Right renal pelvis (tissue), 4 donors: ENCODE measurements at regions not wholly inside any gene's neighbourhood (a gene's known extent, or its start where the extent isn't known, plus 50 kb on each side); places are given as distances from the start of the nearest gene placed in this dataset.

Experiments used
- DNase-seq, 4 donors: peaks; one replicate each; pipeline ENCODE4 v3.0.0-alpha.2; 2013; ENCODE audit warnings: low read depth in 4 of 4, low spot score in 3 of 4, missing footprints in 1 of 4

GRCh38 chr9:17846948-17847655 is 268.2 kb downstream of the SH3GL2 start:
- no peak for DNase-seq

GRCh38 chr9:17847908-17848307 is 269.0 kb downstream of the SH3GL2 start:
- DNase-seq, result no peak

GRCh38 chr9:17852108-17852507 is 273.2 kb downstream of the SH3GL2 start:
- no peak for DNase-seq

- no peak for DNase-seq
Measured at GRCh38 chr9:17854487-17854886, 275.6 kb downstream of the SH3GL2 start.

- no peak for DNase-seq
Measured at GRCh38 chr9:17856995-17857394, 278.1 kb downstream of the SH3GL2 start.

GRCh38 chr9:17859228-17859627 is 280.4 kb downstream of the SH3GL2 start:
- DNase-seq, result no peak

GRCh38 chr9:17859987-17860386 is 281.1 kb downstream of the SH3GL2 start:
- DNase-seq, result no peak

GRCh38 chr9:17862101-17862500 is 283.2 kb downstream of the SH3GL2 start:
- DNase-seq, result no peak

GRCh38 chr9:17862629-17863028 is 283.8 kb downstream of the SH3GL2 start:
- DNase-seq, result no peak

- DNase-seq, result no peak
Measured at GRCh38 chr9:17863213-17863883, 284.5 kb downstream of the SH3GL2 start.

- no peak for DNase-seq
Measured at GRCh38 chr9:17863924-17864323, 285.1 kb downstream of the SH3GL2 start.

GRCh38 chr9:17864951-17865350 is 286.1 kb downstream of the SH3GL2 start:
- no peak for DNase-seq

GRCh38 chr9:17865881-17866280 is 287.0 kb downstream of the SH3GL2 start:
- DNase-seq, result no peak

- no peak for DNase-seq
Measured at GRCh38 chr9:17870722-17871121, 291.9 kb downstream of the SH3GL2 start.

- DNase-seq, result no peak
Measured at GRCh38 chr9:17871213-17871890, 292.5 kb downstream of the SH3GL2 start.

GRCh38 chr9:17875886-17876285 is 297.0 kb downstream of the SH3GL2 start:
- DNase-seq, result no peak

- DNase-seq, result no peak
Measured at GRCh38 chr9:17876687-17877086, 297.8 kb downstream of the SH3GL2 start.

GRCh38 chr9:17878810-17879370 is 300.0 kb downstream of the SH3GL2 start:
- DNase-seq, result no peak

GRCh38 chr9:17881371-17881770 is 302.5 kb downstream of the SH3GL2 start:
- DNase-seq, result no peak

GRCh38 chr9:17882688-17883594 is 304.1 kb downstream of the SH3GL2 start:
- no peak for DNase-seq
